ENCODE measurements at regions not wholly inside any gene's neighbourhood (a gene's known extent, or its start where the extent isn't known, plus 50 kb on each side); places are given as distances from the start of the nearest gene placed in this dataset.

DNA sequence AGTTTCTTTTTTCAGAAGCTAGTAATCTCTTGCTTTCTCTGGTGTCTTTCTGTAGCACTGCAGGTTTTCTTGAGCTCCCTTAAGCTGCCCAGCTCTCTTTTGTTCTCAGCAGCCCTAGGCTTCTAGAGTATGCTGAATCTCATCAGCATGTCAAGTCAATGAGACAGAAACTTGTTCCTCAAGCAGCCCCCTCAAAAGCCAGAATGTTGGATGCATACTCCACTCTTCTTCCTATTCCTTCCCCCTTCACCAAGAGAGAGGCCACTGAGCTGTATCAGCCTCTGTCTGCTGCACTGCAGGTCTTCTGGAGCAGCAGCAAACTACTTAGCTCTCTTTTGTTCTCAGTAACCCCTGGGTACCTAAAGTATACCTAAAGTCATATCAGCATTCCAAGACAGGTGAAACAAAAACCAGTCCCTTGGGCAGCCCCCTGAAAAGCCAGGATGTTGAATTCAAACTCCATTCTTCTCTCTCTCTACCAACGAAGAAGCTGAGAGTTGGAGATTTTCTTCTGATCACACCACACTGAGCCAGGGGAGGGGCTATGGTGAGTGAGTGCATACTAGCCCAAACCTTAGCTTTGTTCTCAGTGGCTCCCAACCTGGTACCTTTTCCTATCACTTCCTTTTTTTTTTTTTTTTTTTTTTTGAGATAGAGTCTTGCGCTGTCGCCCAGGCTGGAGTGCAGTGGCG lies 73.3 kb upstream of the WAC start:
- DNase-seq (no peak), ATAC-seq (ENCODE audit: insufficient read depth, low read depth) (no peak)
- H3K4me3 ChIP-seq (ENCODE audit: low read depth in 1 of 2, low read length in 2 of 2), result no peak overlapping the region
- H3K36me3 ChIP-seq (ENCODE audit: insufficient read depth, low read length), result no peaks in the 10 kb centered on the region
- H3K9me3 ChIP-seq (ENCODE audit: insufficient read depth, low read length, severe bottlenecking), result no peaks in the 10 kb centered on the region
- H3K27me3 ChIP-seq (ENCODE audit: insufficient read depth, low read length, poor library complexity), result no peaks in the 10 kb centered on the region
- no peak overlapping the region for H2AFZ ChIP-seq (ENCODE audit: low read depth, low read length)
- H4K20me1 ChIP-seq (ENCODE audit: insufficient read depth, low read length), result no peaks in the 10 kb centered on the region
- TF ChIP-seq EZH2 (IDR thresholded peaks at IDR 0.05; ENCODE audit: borderline replicate concordance, low read depth, low read length, severe bottlenecking), result no peak
- H3K4me1 ChIP-seq (ENCODE audit: insufficient read depth, low read length), result no peaks in the 10 kb centered on the region
- no peaks in the 10 kb centered on the region for H3K79me2 ChIP-seq (ENCODE audit: insufficient read depth, low read length)
- no peak overlapping the region for H3K27ac ChIP-seq (ENCODE audit: low read length)
- H3K4me2 ChIP-seq (ENCODE audit: insufficient read depth, low read length), result no peak overlapping the region
- H3K9ac ChIP-seq (ENCODE audit: low read depth, low read length), result no peak overlapping the region

DNA sequence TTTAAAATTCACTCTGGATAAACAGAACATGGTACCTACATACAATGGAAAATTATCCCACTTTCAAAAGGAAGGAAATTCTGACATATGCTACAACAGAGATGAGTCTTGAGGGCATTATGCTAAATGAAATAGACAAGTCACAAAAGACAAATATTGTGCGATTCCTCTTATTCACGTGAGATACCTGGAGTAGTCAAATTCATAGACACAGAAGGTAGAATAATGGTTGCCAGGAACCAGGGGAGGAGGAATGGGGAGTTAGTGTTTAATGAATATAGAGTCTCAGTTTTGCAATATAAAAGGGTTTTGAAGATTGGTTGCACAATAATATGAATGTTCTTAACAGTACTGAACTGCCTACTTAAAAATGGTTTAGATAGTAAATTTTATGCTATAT lies 69.8 kb upstream of the WAC start:
- Histone ChIP-seq H2AFZ (ENCODE audit: low read depth, low read length) (no peak overlapping the region), H4K20me1 (ENCODE audit: insufficient read depth, low read length) (no peaks in the 10 kb centered on the region), H3K4me1 (ENCODE audit: insufficient read depth, low read length) (no peaks in the 10 kb centered on the region), H3K9ac (ENCODE audit: low read depth, low read length) (no peak overlapping the region), H3K9me3 (ENCODE audit: insufficient read depth, low read length, severe bottlenecking) (no peaks in the 10 kb centered on the region), H3K36me3 (ENCODE audit: insufficient read depth, low read length) (no peaks in the 10 kb centered on the region), H3K27me3 (ENCODE audit: insufficient read depth, low read length, poor library complexity) (no peaks in the 10 kb centered on the region), H3K4me2 (ENCODE audit: insufficient read depth, low read length) (no peak overlapping the region), H3K27ac (ENCODE audit: low read length) (no peak overlapping the region), H3K79me2 (ENCODE audit: insufficient read depth, low read length) (no peaks in the 10 kb centered on the region), H3K4me3 (ENCODE audit: low read depth in 1 of 2, low read length in 2 of 2) (no peak overlapping the region)
- ATAC-seq (ENCODE audit: insufficient read depth, low read depth) (no peak), DNase-seq (no peak)
- TF ChIP-seq EZH2 (IDR thresholded peaks at IDR 0.05; ENCODE audit: borderline replicate concordance, low read depth, low read length, severe bottlenecking), result no peak
- TF ChIP-seq, protein P1, sequence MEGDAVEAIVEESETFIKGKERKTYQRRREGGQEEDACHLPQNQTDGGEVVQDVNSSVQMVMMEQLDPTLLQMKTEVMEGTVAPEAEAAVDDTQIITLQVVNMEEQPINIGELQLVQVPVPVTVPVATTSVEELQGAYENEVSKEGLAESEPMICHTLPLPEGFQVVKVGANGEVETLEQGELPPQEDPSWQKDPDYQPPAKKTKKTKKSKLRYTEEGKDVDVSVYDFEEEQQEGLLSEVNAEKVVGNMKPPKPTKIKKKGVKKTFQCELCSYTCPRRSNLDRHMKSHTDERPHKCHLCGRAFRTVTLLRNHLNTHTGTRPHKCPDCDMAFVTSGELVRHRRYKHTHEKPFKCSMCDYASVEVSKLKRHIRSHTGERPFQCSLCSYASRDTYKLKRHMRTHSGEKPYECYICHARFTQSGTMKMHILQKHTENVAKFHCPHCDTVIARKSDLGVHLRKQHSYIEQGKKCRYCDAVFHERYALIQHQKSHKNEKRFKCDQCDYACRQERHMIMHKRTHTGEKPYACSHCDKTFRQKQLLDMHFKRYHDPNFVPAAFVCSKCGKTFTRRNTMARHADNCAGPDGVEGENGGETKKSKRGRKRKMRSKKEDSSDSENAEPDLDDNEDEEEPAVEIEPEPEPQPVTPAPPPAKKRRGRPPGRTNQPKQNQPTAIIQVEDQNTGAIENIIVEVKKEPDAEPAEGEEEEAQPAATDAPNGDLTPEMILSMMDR (IDR thresholded peaks at IDR 0.05; ENCODE audit: borderline replicate concordance, extremely low read depth, low read length, poor library complexity, severe bottlenecking), result no peak

DNA sequence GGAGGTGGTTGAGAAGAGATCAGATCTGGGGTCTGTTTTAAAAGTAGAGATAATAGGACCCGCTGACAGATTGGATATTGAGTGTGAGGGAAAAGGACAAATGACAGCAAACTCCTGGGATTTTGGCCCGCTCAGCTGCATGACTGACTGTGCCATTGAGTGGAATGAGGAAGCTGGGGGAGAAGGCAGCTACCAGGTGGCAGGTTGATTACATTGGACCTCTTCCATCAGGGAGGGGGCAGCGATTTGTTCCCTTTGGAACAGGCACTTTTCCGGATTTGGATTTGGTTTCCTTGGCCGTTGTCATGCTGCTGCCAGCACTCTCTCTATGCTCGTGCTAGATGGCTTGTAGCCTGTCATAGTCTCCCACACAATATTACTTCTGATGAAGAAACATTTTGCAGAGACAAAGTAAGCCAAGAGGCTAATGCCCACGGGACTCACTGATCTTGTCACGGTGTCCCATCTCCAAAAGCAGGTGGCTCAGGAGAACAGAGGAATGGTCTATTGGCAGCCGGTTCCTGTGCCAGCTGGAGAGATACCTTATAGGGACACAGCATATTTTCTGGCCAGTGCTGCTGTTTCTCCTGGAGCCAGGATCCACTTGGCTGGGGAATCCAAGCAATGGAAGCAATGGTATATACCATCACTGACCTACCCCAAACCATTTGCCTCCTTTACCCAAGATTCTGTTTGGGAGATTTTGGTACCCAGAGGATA lies 69.1 kb upstream of the WAC start:
- Histone ChIP-seq H3K4me1 (ENCODE audit: insufficient read depth, low read length) (no peaks in the 10 kb centered on the region), H3K79me2 (ENCODE audit: insufficient read depth, low read length) (no peaks in the 10 kb centered on the region), H3K9ac (ENCODE audit: low read depth, low read length) (no peak overlapping the region), H3K4me3 (ENCODE audit: low read depth in 1 of 2, low read length in 2 of 2) (no peak overlapping the region), H3K9me3 (ENCODE audit: insufficient read depth, low read length, severe bottlenecking) (no peaks in the 10 kb centered on the region), H3K27me3 (ENCODE audit: insufficient read depth, low read length, poor library complexity) (no peaks in the 10 kb centered on the region), H4K20me1 (ENCODE audit: insufficient read depth, low read length) (no peaks in the 10 kb centered on the region), H2AFZ (ENCODE audit: low read depth, low read length) (no peak overlapping the region), H3K4me2 (ENCODE audit: insufficient read depth, low read length) (no peak overlapping the region), H3K27ac (ENCODE audit: low read length) (no peak overlapping the region), H3K36me3 (ENCODE audit: insufficient read depth, low read length) (no peaks in the 10 kb centered on the region)
- DNase-seq (no peak), ATAC-seq (ENCODE audit: insufficient read depth, low read depth) (no peak)
- TF ChIP-seq, protein P1 (IDR thresholded peaks at IDR 0.05; ENCODE audit: borderline replicate concordance, extremely low read depth, low read length, poor library complexity, severe bottlenecking), result no peak
- no peak for TF ChIP-seq EZH2 (IDR thresholded peaks at IDR 0.05; ENCODE audit: borderline replicate concordance, low read depth, low read length, severe bottlenecking)

DNA sequence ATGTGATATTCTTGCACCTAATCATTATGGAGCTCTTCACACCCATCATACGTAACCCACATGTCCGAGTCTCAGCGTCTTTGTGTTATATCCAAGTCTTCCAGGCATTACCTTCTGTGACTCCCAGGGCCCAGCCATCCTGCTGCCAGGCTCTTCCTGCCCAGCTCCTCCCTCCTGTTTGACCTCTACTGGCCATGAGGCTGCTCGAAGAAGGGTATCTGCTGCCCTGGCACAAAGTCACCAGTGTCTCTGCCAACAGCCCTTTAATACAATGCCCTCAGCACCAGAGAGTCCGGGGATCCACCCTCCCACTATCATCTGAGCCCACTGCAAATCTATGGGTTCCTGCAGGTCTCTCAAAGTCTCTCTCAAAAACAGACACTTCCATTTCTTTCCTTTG lies 65.3 kb upstream of the WAC start:
- TF ChIP-seq, protein P1 (IDR thresholded peaks at IDR 0.05; ENCODE audit: borderline replicate concordance, extremely low read depth, low read length, poor library complexity, severe bottlenecking), result no peak
- TF ChIP-seq EZH2 (IDR thresholded peaks at IDR 0.05; ENCODE audit: borderline replicate concordance, low read depth, low read length, severe bottlenecking), result no peak
- DNase-seq, result no peak
- no peak overlapping the region for H2AFZ ChIP-seq (ENCODE audit: low read depth, low read length)

More for the DNA sequence above, 65.3 kb upstream of the WAC start:
- Histone ChIP-seq H3K4me3 (ENCODE audit: low read depth in 1 of 2, low read length in 2 of 2) (no peak overlapping the region), H3K4me2 (ENCODE audit: insufficient read depth, low read length) (no peak overlapping the region), H3K9ac (ENCODE audit: low read depth, low read length) (no peak overlapping the region), H3K27me3 (ENCODE audit: insufficient read depth, low read length, poor library complexity) (no peaks in the 10 kb centered on the region), H4K20me1 (ENCODE audit: insufficient read depth, low read length) (no peaks in the 10 kb centered on the region), H3K79me2 (ENCODE audit: insufficient read depth, low read length) (no peaks in the 10 kb centered on the region), H3K36me3 (ENCODE audit: insufficient read depth, low read length) (no peaks in the 10 kb centered on the region), H3K9me3 (ENCODE audit: insufficient read depth, low read length, severe bottlenecking) (no peaks in the 10 kb centered on the region), H3K4me1 (ENCODE audit: insufficient read depth, low read length) (no peaks in the 10 kb centered on the region), H3K27ac (ENCODE audit: low read length) (no peak overlapping the region)
- no peak for ATAC-seq (ENCODE audit: insufficient read depth, low read depth)

Measured in DND-41 (cell line).